Subcutaneous abdominal adipose tissue (tissue), 5 donors: ENCODE measurements at regions not wholly inside any gene's neighbourhood (a gene's known extent, or its start where the extent isn't known, plus 50 kb on each side); places are given as distances from the start of the nearest gene placed in this dataset.
"Not testable (repeated sequence)": the region's sequence is repeated elsewhere in the genome, so short reads cannot be mapped to it uniquely, and the experiment has no call there.

Experiments used
- H3K27ac ChIP-seq: one replicate; pipeline ENCODE4 v1.7.0; 2013; ENCODE audit warnings: low read depth, mild to moderate bottlenecking, inconsistent platforms, low read length, moderate library complexity
- H3K27me3 ChIP-seq, 5 donors: one replicate each; pipeline ENCODE4 v1.7.0; 2013; ENCODE audit warnings: low read length in 5 of 5, inconsistent platforms in 1 of 5; ENCODE audit not compliant: control insufficient read depth in 5 of 5, insufficient read depth in 4 of 5
- H3K36me3 ChIP-seq, 5 donors: one replicate each; pipeline ENCODE4 v1.7.0; 2013; ENCODE audit warnings: low read length in 5 of 5; ENCODE audit not compliant: control insufficient read depth in 5 of 5, insufficient read depth in 5 of 5
- H3K4me1 ChIP-seq, 5 donors: one replicate each; pipeline ENCODE4 v1.7.0; 2013; ENCODE audit warnings: low read length in 5 of 5, mild to moderate bottlenecking in 3 of 5, moderate library complexity in 1 of 5; ENCODE audit not compliant: control insufficient read depth in 5 of 5, insufficient read depth in 5 of 5
- H3K4me3 ChIP-seq, 5 donors: one replicate each; pipeline ENCODE4 v1.7.0; 2013; ENCODE audit warnings: low read length in 5 of 5, low read depth in 1 of 5
- H3K9ac ChIP-seq, 5 donors: one replicate each; pipeline ENCODE4 v1.7.0; 2013; ENCODE audit warnings: low read length in 5 of 5, mild to moderate bottlenecking in 4 of 5, moderate library complexity in 3 of 5
- H3K9me3 ChIP-seq, 5 donors: one replicate each; pipeline ENCODE4 v1.7.0; 2013; ENCODE audit warnings: low read length in 5 of 5; ENCODE audit not compliant: control insufficient read depth in 5 of 5
- donor health status: healthy.
- donor health status: healthy.
- donor health status: healthy.
- donor health status: healthy.
- donor health status: healthy.

DNA sequence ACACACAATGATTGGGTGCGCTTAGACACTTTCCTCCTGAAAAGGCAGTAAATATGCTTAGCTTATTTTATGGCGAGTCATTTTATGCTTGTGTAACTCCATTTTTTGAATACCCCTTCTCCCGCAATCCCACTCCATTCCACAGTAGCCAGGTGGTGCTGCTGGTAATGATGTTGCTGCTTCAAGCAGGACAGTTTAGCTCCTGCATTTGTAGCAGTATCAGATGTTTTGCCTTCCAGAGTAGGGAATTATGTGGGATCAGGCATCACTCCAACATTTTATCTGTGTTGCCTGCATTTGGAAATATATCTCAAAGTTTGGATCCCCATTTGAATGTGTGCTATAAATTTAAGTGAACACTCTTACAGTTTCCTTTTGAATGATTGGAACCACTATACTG is 302.1 kb upstream of the SGO1 start:
- Histone ChIP-seq H3K4me3 (no peak overlapping the region), H3K36me3 (no peaks in the 10 kb centered on the region), H3K9ac (no peak overlapping the region), H3K9me3 (peaks cover 0 to 10% (median 7%) of the 10 kb centered on the region in 5 donors), H3K27me3 (no peaks in the 10 kb centered on the region), H3K4me1 (no peaks in the 10 kb centered on the region), H3K27ac (no peak overlapping the region)

DNA sequence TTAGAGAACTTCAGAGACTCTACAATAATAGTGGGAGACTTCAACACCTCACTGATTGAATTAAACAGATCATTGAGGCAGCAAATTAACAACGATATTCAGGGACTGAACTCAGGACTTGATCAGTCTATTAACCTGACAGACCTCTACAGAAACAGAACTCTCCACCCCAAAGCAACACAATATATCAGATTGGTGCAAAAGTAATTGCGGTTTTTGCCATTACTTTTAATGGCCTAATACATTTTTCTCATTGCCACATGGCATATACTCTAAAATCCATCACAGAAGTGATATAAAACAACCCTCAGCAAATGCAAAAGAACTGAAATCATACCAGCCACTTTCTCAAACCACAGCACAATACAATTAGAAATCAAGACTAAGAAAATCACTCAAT is 298.1 kb upstream of the SGO1 start:
- Histone ChIP-seq H3K27me3 (no peaks in the 10 kb centered on the region), H3K27ac (no peak overlapping the region), H3K36me3 (no peaks in the 10 kb centered on the region), H3K4me1 (no peaks in the 10 kb centered on the region), H3K9me3 (peaks cover 0 to 24% (median 7%) of the 10 kb centered on the region in 5 donors), H3K4me3 (no peak overlapping the region), H3K9ac (no peak overlapping the region)

DNA sequence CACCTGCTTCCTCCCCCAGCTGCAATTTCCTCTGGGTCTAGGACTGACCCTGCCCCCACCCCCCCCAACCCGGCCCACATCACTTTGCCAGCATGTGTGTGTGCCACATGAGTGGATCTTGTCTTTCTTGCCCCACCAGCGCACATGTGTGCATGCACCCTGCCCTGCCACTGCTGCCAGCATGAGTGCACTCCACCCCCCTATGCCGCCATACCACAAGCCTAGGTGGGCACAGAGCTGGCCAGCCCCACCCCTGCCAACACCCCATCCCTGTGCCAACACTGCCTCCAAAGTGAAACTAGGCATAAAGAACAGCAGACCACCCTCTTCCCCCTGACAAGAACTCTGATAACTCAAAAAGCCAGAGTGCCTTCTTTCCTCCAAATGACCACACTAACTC is 296.3 kb upstream of the SGO1 start:
- H3K9me3 ChIP-seq, result peaks cover 0 to 24% (median 7%) of the 10 kb centered on the region in 5 donors
- no peak overlapping the region for H3K27ac ChIP-seq

DNA sequence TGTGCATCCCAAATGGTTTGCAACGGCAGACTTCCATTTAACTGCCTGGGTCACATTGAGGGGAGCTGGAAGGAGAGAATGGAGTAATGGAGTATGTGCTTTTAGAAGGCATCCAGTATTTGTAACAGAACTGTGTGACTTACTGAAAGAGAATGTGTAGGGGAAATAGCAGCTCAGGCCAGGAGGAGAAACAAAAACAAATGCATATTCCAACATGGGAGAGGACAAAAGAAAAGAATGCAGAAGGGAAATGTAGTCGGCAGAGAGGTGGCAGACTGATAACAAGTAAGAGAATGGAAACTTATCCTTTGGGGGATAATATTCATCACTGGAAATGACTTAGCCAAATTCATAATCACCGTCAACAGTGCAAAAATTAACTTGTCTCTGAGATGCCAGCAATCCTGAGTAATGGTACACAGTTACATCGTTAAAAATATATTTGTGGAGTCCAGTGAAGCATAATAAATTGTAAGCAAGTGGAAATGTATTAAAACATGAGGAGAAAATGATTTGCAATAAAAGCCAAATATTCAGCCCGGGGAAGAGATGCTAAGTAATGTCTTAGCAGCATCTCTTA is 294.9 kb upstream of the SGO1 start:
- Histone ChIP-seq H3K9ac (no peak overlapping the region), H3K4me3 (no peak overlapping the region), H3K9me3 (peaks cover 0 to 24% (median 7%) of the 10 kb centered on the region in 5 donors), H3K4me1 (no peaks in the 10 kb centered on the region), H3K36me3 (no peaks in the 10 kb centered on the region), H3K27me3 (no peaks in the 10 kb centered on the region), H3K27ac (no peak overlapping the region)

More for the DNA sequence above, 296.3 kb upstream of the SGO1 start:
- H3K36me3 ChIP-seq, result no peaks in the 10 kb centered on the region
- H3K4me3 ChIP-seq, result no peak overlapping the region
- no peaks in the 10 kb centered on the region for H3K4me1 ChIP-seq
- no peak overlapping the region for H3K9ac ChIP-seq
- H3K27me3 ChIP-seq, result no peaks in the 10 kb centered on the region

DNA sequence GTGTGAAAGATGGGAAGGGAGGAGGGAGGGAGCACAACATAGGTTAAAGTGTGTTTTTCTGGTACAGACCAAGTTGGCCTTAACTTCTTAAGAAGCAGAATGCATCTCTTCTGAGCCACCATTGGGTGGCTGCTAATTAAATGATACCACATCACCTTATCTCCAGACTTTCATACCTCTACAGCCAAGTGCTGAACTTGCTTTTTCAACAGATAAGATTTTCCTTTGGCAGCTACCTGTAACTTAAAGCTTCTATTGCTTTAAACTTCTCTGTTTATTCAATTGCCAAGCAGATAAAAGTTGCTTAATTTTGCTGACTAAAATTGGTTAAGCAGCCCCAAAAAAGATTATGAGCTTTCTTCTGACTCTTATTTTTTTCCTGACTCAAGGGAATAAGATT is 292.4 kb upstream of the SGO1 start:
- H3K4me3 ChIP-seq, result no peak overlapping the region
- no peaks in the 10 kb centered on the region for H3K4me1 ChIP-seq
- no peaks in the 10 kb centered on the region for H3K27me3 ChIP-seq
- no peaks in the 10 kb centered on the region for H3K36me3 ChIP-seq
- H3K27ac ChIP-seq, result no peak overlapping the region
- H3K9me3 ChIP-seq, result peaks cover 0 to 17% (median 4%) of the 10 kb centered on the region in 5 donors
- H3K9ac ChIP-seq, result no peak overlapping the region

DNA sequence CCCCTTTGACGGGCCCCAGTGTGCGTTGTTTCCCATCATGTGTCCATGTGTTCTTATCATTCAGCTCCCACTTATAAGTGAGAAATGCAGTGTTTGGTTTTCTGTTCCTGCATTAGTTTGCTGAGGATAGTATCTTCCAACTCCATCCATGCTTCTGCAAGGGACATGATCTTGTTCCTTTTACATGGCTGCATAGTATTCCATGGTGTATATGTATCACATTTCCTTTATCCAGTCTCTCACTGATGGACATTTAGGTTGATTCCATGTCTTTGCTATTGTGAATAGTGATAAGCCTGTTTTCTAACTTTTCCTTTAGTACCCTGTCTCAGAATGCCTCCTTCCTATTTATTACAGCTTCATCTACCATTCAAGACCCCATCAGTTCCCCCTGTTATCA is 278.2 kb upstream of the SGO1 start:
- not testable (repeated sequence) for H3K4me1 ChIP-seq, H3K36me3 ChIP-seq, H3K27me3 ChIP-seq, H3K9ac ChIP-seq, H3K4me3 ChIP-seq, H3K27ac ChIP-seq
- H3K9me3 ChIP-seq, result peaks cover 0 to 14% (median 4%) of the 10 kb centered on the region in 5 donors

DNA sequence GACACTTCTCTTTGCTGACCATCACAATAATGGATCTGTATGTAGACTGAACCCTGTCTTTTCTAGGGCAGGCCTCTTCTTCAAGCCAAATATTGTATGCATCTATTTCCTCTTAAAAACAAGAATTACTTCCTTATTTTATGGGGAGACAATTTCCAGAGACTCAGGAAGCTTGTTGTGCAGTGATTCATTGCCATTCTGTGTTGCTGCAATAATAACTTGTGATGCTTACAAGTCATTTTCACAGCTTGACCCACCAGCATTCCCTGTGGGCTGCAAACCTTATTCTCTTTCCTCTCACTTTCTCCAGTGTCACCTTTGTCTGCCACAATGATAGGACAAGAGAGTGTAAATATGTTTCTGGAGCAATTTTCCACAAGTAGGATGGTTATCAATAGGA is 276.7 kb upstream of the SGO1 start:
- Histone ChIP-seq H3K9me3 (peaks cover 0 to 19% (median 4%) of the 10 kb centered on the region in 5 donors), H3K4me1 (no peaks in the 10 kb centered on the region), H3K4me3 (no peak overlapping the region), H3K9ac (no peak overlapping the region), H3K36me3 (no peaks in the 10 kb centered on the region), H3K27ac (no peak overlapping the region), H3K27me3 (no peaks in the 10 kb centered on the region)

DNA sequence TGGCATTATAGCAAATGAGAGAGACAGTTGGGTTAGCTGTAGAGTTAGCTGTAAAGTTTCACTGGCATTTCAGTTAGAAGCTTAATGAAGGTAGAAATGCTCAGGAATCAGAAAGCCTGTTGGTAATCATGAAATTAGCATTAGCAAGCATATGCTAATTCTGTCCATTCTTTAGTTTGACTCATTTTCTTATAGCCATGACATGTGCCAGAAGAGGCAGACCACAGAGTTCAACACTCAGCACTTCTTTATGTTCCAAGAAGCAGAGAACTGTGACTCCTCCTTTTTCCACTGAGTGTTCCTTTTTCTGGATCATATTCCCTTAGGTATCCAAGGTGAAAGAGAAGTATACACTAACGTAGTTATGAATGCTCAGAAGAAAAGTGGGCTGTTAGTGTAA is 276.2 kb upstream of the SGO1 start:
- Histone ChIP-seq H3K36me3 (no peaks in the 10 kb centered on the region), H3K9me3 (peaks cover 0 to 15% (median 4%) of the 10 kb centered on the region in 5 donors), H3K27me3 (no peaks in the 10 kb centered on the region), H3K4me1 (no peaks in the 10 kb centered on the region), H3K27ac (no peak overlapping the region), H3K4me3 (no peak overlapping the region), H3K9ac (no peak overlapping the region)

DNA sequence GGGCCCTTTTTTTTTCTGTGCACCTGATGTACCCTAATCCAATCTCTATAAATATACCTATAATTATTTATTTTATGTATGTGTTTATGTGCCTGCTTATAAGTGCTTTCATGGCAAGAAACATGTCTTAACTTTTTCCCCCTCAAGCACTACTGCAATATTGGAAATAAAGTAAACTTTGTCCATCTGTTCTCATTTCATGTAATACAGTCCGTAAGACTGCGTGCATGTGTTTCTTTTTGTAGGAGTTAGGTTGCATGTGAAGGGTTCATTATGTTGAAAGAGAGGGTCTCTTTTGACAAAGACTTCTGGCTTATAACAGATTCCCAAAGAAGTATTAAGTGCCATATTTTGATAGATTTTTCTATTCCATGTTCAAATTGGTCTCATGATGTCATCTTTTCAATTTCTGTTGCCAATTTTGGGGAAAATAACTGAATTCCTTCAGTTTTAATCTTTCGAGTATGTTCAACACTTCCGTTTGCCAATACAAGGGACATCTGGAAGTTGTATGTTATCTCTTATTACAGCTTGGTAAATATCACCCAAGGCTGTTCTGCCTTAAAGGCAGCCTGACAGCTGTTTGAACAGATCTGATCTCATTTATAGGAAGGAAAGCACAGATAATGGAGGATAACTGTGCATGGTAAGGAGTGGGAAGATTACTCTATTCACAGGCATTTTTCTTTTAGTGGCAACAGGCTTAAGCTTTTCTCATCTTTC is 273.1 kb upstream of the SGO1 start:
- peaks cover 0 to 11% (median 2%) of the 10 kb centered on the region in 5 donors for H3K9me3 ChIP-seq
- no peak overlapping the region for H3K9ac ChIP-seq
- H3K36me3 ChIP-seq, result no peaks in the 10 kb centered on the region
- no peaks in the 10 kb centered on the region for H3K4me1 ChIP-seq
- H3K27ac ChIP-seq, result no peak overlapping the region
- no peak overlapping the region for H3K4me3 ChIP-seq
- no peaks in the 10 kb centered on the region for H3K27me3 ChIP-seq

DNA sequence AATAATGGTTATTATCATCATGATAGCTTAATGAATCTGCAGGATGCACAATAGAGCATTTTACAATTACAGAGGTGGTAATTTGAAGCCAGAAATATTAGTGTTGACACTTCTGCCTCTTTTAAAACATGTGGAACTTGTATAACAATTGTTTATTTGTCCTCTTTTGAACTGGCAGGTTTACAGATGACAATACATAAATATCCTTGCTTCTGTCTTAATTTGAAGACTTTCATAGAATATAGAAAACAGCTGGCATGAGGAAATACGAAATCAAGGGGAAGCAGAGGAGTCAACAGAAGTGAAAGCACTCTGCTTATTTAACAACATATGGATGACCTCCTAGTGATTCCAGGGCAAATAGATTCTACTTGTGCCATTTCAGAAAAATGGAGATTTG is 270.5 kb upstream of the SGO1 start:
- peaks cover 0 to 8% (median 5%) of the 10 kb centered on the region in 5 donors for H3K9me3 ChIP-seq
- no peak overlapping the region for H3K27ac ChIP-seq
- no peaks in the 10 kb centered on the region for H3K36me3 ChIP-seq
- H3K4me3 ChIP-seq, result no peak overlapping the region
- H3K4me1 ChIP-seq, result no peaks in the 10 kb centered on the region
- no peaks in the 10 kb centered on the region for H3K27me3 ChIP-seq
- no peak overlapping the region for H3K9ac ChIP-seq
